ENCODE measurements at regions not wholly inside any gene's neighbourhood (a gene's known extent, or its start where the extent isn't known, plus 50 kb on each side); places are given as distances from the start of the nearest gene placed in this dataset.

GRCh38 chr2:122960759-122961641 is 1064.1 kb upstream of the CNTNAP5 start:
- TF ChIP-seq EZH2 (IDR thresholded peaks at IDR 0.05), result no peak
- no peak for TF ChIP-seq CTCF (IDR thresholded peaks at IDR 0.05)
- no peak for TF ChIP-seq EZH2phosphoT487 (IDR thresholded peaks at IDR 0.05)

Measured in neural progenitor cell (in vitro differentiated cells).